Smooth muscle cell (in vitro differentiated cells): ENCODE measurements at regions not wholly inside any gene's neighbourhood (a gene's known extent, or its start where the extent isn't known, plus 50 kb on each side); places are given as distances from the start of the nearest gene placed in this dataset.
"Not testable (repeated sequence)": the region's sequence is repeated elsewhere in the genome, so short reads cannot be mapped to it uniquely, and the experiment has no call there.

Experiments used
- DNase-seq: peaks from one replicate; lab custom pipeline; 2025; ENCODE audit not compliant: unreplicated experiment; lab: John Stamatoyannopoulos, UW
- H2AFZ ChIP-seq: fragments of 200-600 bp; sonication (generic); 2 replicates; pipeline ENCODE4 v1.6.0; 2016; ENCODE audit warnings: antibody characterized with exemption, low read depth, mild to moderate bottlenecking
- H3F3A ChIP-seq: fragments of 200-600 bp; sonication (generic); 2 replicates; pipeline ENCODE4 v1.6.0; 2017; ENCODE audit warnings: antibody characterized with exemption, low read depth
- H3K27ac ChIP-seq: fragments of 200-600 bp; sonication (generic); 2 replicates; pipeline ENCODE4 v1.5.1; 2016; ENCODE audit warnings: low read depth, mild to moderate bottlenecking
- H3K27me3 ChIP-seq: fragments of 200-600 bp; sonication (generic); 2 replicates; pipeline ENCODE4 v1.6.1; 2016; ENCODE audit warnings: low read depth, mild to moderate bottlenecking
- H3K36me3 ChIP-seq: fragments of 200-600 bp; sonication (generic); 2 replicates; pipeline ENCODE4 v1.5.1; 2016; ENCODE audit warnings: low read depth
- H3K4me1 ChIP-seq: fragments of 200-600 bp; sonication (generic); 2 replicates; pipeline ENCODE4 v1.5.1; 2016; ENCODE audit warnings: low read depth
- H3K4me2 ChIP-seq: fragments of 200-600 bp; sonication (generic); 2 replicates; pipeline ENCODE4 v1.6.0; 2016; ENCODE audit warnings: mild to moderate bottlenecking
- H3K4me3 ChIP-seq: fragments of 200-600 bp; sonication (generic); 2 replicates; pipeline ENCODE4 v1.5.1; 2016; ENCODE audit warnings: mild to moderate bottlenecking
- H3K79me2 ChIP-seq: fragments of 200-600 bp; sonication (generic); 2 replicates; pipeline ENCODE4 v1.6.0; 2016; ENCODE audit warnings: low read depth, mild to moderate bottlenecking
- H3K9ac ChIP-seq: fragments of 200-600 bp; sonication (generic); 2 replicates; pipeline ENCODE4 v1.6.0; 2016; ENCODE audit warnings: low read depth
- H3K9me3 ChIP-seq: fragments of 200-600 bp; sonication (generic); replicated peaks from 2 replicates; pipeline ENCODE4 v1.5.1; 2016; ENCODE audit warnings: low read depth
- H4K20me1 ChIP-seq: fragments of 200-600 bp; sonication (generic); 2 replicates; pipeline ENCODE4 v1.6.0; 2016; ENCODE audit warnings: low read depth
- CTCF ChIP-seq: fragments of 200-600 bp; sonication (generic); IDR thresholded peaks from 2 replicates; pipeline ENCODE4 v1.5.1; 2017; ENCODE audit warnings: borderline replicate concordance, mild to moderate bottlenecking, antibody characterized with exemption; ENCODE audit not compliant: insufficient read depth, poor library complexity, severe bottlenecking
- WGBS: methylation state at CpG from one replicate; pipeline ENCODE4 v1.1.7; 2016; ENCODE audit warnings: low lambda C conversion rate; 5-methylcytosine and 5-hydroxymethylcytosine counted together

GRCh38 chr4:82275431-82276331 is 98.1 kb downstream of the HNRNPD start:
- no peaks in the 10 kb centered on the region for H3K9me3 ChIP-seq
- no peak for DNase-seq
- H3K9ac ChIP-seq, result no peak overlapping the region
- H3K4me1 ChIP-seq, result peaks cover 4% of the 10 kb centered on the region
- no peaks in the 10 kb centered on the region for H4K20me1 ChIP-seq
- H3F3A ChIP-seq, result no peaks in the 10 kb centered on the region
- H3K27ac ChIP-seq, result no peak overlapping the region
- no peak overlapping the region for H2AFZ ChIP-seq
- H3K27me3 ChIP-seq, result no peaks in the 10 kb centered on the region
- whole genome bisulfite sequencing, result 86% methylated on average over 9 of the region's 9 CpGs
- no peaks in the 10 kb centered on the region for H3K36me3 ChIP-seq
- no peaks in the 10 kb centered on the region for H3K79me2 ChIP-seq
- no peak overlapping the region for H3K4me3 ChIP-seq
- H3K4me2 ChIP-seq, result no peak overlapping the region
- no peak for TF ChIP-seq CTCF

GRCh38 chr4:82274700-82275099 is 99.1 kb downstream of the HNRNPD start:
- WGBS, result 90% methylated on average over 7 of the region's 7 CpGs
- not testable (repeated sequence) for H3K4me3 ChIP-seq

GRCh38 chr4:82272523-82272922 is 101.3 kb downstream of the HNRNPD start:
- H3F3A ChIP-seq, H3K4me1 ChIP-seq, H3K4me2 ChIP-seq, H3K9ac ChIP-seq, H2AFZ ChIP-seq, H4K20me1 ChIP-seq, H3K9me3 ChIP-seq, H3K79me2 ChIP-seq, DNase-seq, H3K27me3 ChIP-seq, H3K27ac ChIP-seq, H3K36me3 ChIP-seq, H3K4me3 ChIP-seq: not testable (repeated sequence)
- WGBS, result 94% methylated on average over 4 of the region's 4 CpGs

More at GRCh38 chr4:82274700-82275099, 99.1 kb downstream of the HNRNPD start:
- not testable (repeated sequence) for H3K36me3 ChIP-seq, H3K4me2 ChIP-seq, DNase-seq, H3K4me1 ChIP-seq, H3F3A ChIP-seq, H3K79me2 ChIP-seq, H3K27ac ChIP-seq, H2AFZ ChIP-seq, H3K9me3 ChIP-seq, H4K20me1 ChIP-seq, H3K9ac ChIP-seq, H3K27me3 ChIP-seq

- not testable (repeated sequence) for DNase-seq, H3K4me1 ChIP-seq, H4K20me1 ChIP-seq, H3F3A ChIP-seq, H3K27ac ChIP-seq, H3K79me2 ChIP-seq, H3K9me3 ChIP-seq, H3K27me3 ChIP-seq, H3K9ac ChIP-seq, H2AFZ ChIP-seq, H3K4me3 ChIP-seq, H3K4me2 ChIP-seq, H3K36me3 ChIP-seq
- 73% methylated on average over 9 of the region's 9 CpGs for WGBS
Measured at GRCh38 chr4:82271915-82272480, 101.8 kb downstream of the HNRNPD start.

GRCh38 chr4:82268826-82269193 is 105.0 kb downstream of the HNRNPD start:
- Histone ChIP-seq H2AFZ (no peak overlapping the region), H3K4me1 (peaks cover 4% of the 10 kb centered on the region), H3K27me3 (no peaks in the 10 kb centered on the region), H4K20me1 (no peaks in the 10 kb centered on the region), H3K4me3 (no peak overlapping the region), H3K27ac (no peak overlapping the region), H3F3A (no peaks in the 10 kb centered on the region), H3K36me3 (no peaks in the 10 kb centered on the region), H3K79me2 (no peaks in the 10 kb centered on the region), H3K9ac (no peak overlapping the region), H3K4me2 (no peak overlapping the region), H3K9me3 (no peaks in the 10 kb centered on the region)
- TF ChIP-seq CTCF, result no peak
- DNase-seq, result no peak
- WGBS, result 60% methylated on average over 3 of the region's 3 CpGs
